Body of pancreas (tissue), 4 donors: ENCODE measurements at regions not wholly inside any gene's neighbourhood (a gene's known extent, or its start where the extent isn't known, plus 50 kb on each side); places are given as distances from the start of the nearest gene placed in this dataset.

Experiments
- CTCF ChIP-seq, 7 experiments: fragments of 450-650 bp in 4 of 7; fragments of 200-600 bp in 3 of 7; sonication (generic) in 3 of 7; IDR thresholded peaks; one replicate each; pipeline ENCODE4 v1.5.1; 2016 to 2019; ENCODE audit warnings: antibody characterized with exemption in 7 of 7
- POLR2A ChIP-seq, 3 donors: fragments of 450-650 bp; IDR thresholded peaks; one replicate each; pipeline ENCODE4 v1.6.1; 2016; ENCODE audit warnings: antibody characterized with exemption in 3 of 3, mild to moderate bottlenecking in 2 of 3

GRCh38 chrY:19012985-19013384 lies 239.4 kb upstream of the HSFY2 start:
- TF ChIP-seq CTCF (IDR thresholded peaks at IDR 0.05): no peak
- TF ChIP-seq POLR2A (IDR thresholded peaks at IDR 0.05): no peak
